GM10266 (cell line): ENCODE measurements at regions not wholly inside any gene's neighbourhood (a gene's known extent, or its start where the extent isn't known, plus 50 kb on each side); places are given as distances from the start of the nearest gene placed in this dataset.

Source experiments
- DNase-seq: peaks from one replicate; pipeline ENCODE4 v3.0.0; 2012; ENCODE audit errors: extremely low spot score
- TF ChIP-seq, protein P1 (sequence below): IDR thresholded peaks from 2 replicates; pipeline ENCODE4 v1.5.1; 2012; ENCODE audit warnings: mild to moderate bottlenecking, low read depth; ENCODE audit not compliant: control insufficient read depth, insufficient read depth; ENCODE audit errors: missing control alignments

DNA sequence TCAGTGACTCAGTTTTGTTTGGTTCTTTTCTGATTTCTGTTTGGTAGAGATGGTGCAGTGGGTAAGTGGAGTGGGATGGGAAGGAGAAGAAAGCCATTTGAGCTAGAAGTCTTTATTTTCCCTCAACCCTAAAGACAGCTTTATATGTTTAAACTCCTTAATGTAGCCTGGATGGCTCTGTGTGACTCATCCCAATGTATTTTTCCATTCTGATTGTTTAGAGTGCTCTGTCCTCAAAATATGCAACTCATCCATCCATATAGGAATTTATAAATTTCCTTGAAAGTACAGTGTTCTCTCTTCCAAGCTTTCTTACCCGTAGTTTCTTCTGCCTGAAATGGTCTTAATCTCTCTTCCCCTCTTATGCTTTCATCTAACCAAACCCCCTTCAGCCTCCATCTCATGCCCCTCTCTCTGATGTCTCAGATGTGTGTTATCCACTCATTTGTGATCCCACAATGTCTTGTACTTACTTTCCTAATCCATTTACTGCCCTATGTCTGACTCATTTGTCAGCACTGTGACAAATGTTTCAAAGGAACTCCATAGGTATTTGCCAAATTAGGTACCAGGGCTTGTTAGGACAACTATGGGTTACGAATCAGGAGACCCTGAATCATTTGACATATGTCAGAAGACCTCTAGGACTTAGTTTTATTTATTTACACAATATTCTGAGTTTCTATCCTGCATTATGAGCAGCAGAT lies 217.5 kb upstream of the SGCD start:
- DNase-seq, result no peak
- TF ChIP-seq, protein P1, sequence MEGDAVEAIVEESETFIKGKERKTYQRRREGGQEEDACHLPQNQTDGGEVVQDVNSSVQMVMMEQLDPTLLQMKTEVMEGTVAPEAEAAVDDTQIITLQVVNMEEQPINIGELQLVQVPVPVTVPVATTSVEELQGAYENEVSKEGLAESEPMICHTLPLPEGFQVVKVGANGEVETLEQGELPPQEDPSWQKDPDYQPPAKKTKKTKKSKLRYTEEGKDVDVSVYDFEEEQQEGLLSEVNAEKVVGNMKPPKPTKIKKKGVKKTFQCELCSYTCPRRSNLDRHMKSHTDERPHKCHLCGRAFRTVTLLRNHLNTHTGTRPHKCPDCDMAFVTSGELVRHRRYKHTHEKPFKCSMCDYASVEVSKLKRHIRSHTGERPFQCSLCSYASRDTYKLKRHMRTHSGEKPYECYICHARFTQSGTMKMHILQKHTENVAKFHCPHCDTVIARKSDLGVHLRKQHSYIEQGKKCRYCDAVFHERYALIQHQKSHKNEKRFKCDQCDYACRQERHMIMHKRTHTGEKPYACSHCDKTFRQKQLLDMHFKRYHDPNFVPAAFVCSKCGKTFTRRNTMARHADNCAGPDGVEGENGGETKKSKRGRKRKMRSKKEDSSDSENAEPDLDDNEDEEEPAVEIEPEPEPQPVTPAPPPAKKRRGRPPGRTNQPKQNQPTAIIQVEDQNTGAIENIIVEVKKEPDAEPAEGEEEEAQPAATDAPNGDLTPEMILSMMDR, result no peak

DNA sequence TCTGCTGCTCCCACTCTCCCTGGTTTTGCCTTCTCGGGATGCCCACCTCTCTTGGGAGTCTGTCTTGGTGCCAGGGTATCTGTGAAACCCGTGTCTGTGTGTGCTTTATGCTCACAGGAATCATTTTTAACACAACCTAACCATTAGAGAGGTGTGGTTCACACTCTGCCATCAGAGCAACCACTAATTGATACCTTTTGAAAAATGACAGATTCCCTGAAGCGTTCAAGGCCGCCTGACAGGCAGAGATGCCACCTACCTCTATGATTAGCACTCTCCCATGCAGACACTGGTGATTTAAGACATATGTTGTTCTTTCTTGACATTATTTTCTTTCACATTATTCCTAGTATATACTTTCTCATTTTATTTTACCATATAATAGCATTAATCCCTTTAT lies 207.3 kb upstream of the SGCD start:
- no peak for DNase-seq

DNA sequence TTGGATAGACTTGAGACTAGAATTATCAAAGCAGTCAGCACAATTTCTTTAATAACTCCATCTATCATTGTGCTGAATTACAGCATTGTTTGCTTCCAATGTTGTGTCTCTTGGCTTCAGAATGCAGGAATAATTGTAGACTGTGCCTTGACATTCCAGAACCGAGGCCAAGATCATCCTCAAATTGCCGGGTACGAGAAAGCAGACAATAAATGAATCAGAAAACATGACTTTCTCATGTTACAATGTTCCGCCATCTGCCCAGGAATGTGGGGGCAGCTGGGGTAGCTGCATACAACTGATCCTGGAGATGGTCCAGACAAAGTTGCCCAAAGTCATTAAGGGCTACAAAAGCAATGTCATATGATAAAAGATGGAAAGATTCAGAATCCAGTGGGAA lies 206.2 kb upstream of the SGCD start:
- TF ChIP-seq, protein P1, result no peak
- DNase-seq, result no peak

More for the DNA sequence above, 207.3 kb upstream of the SGCD start:
- TF ChIP-seq, protein P1, result no peak

DNA sequence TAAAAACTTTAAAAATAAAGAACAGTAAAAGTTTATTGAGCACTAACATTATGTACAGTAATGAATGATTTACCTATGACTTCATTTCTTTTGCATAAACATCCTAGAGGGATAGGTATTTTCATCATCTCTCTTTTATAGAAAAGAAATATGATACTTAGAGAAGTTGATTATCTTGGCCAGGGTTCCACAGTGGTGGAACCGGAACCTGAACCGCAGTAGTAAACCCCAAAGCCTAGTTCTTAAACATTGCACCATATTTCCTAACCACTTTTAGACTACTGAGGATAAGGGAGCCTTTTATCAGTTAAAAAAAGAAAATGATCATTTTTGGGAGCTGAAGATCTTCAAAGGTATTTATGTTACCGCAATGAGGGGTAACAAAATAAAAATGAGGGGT lies 205.7 kb upstream of the SGCD start:
- no peak for DNase-seq
- TF ChIP-seq, protein P1, result no peak

DNA sequence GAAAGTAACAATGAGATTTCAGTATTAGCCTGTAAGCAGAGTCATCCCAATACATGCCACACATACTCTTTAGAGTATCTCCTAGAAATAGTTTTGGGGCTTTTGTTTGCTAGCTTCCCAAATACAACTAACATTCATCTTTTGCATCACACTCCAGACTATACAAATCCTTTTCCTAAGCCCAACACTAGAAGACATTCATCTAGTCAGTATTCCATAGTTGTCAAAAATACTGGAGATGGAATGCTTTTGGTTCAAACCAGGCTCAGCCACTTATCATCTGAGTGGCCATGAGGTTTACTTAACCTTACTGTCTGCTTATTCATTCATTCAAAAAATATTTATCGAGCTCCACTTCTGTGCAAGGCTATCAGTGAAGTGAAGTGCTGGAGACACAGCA lies 205.1 kb upstream of the SGCD start:
- no peak for DNase-seq
- TF ChIP-seq, protein P1, result no peak

DNA sequence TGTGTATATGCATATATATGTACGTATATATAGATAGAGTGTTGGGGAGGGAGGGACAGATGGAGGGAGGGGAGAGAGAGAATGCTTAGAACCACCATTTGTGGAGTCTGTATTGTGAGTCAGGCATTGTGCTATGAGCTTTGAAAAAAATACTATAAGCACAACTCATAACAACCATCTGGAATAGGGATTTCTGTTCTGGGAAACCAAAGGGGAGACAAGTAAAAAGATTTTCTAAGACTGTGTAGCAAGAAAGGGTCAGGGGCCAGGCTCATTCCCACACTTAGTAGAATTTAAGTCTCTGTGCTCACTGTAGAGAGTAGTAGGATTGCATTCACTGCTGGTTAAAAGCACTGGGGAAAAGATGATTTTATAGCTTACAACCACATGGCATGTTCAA lies 202.3 kb upstream of the SGCD start:
- DNase-seq, result no peak
- TF ChIP-seq, protein P1, result no peak

DNA sequence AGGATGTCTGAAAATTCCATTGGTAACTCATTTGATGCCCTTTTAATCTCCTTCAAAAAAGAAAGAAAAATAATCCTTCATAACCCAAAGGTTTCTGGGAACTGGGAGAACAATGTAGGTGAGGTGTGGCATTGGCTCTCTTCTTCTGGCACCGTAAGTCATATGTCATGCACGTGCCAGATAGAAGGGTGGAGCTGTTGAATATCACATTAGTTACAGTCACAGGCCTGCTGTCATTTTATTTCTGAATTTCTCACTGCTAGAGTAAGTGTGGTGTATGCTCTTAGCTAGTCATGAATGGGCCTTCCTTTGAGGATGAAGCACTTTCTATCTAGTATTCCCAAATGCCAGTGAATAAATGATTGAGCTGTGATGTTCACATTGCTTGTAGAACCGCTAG lies 201.8 kb upstream of the SGCD start:
- no peak for DNase-seq
- TF ChIP-seq, protein P1, result no peak
